ENCODE measurements at regions not wholly inside any gene's neighbourhood (a gene's known extent, or its start where the extent isn't known, plus 50 kb on each side); places are given as distances from the start of the nearest gene placed in this dataset.
A peak's percentile ranks its signal among the peaks of the same experiment; 100 is the strongest.

GRCh38 chr4:15340902-15341732 lies 86.7 kb upstream of the C1QTNF7 start:
- no peak for DNase-seq

DNA sequence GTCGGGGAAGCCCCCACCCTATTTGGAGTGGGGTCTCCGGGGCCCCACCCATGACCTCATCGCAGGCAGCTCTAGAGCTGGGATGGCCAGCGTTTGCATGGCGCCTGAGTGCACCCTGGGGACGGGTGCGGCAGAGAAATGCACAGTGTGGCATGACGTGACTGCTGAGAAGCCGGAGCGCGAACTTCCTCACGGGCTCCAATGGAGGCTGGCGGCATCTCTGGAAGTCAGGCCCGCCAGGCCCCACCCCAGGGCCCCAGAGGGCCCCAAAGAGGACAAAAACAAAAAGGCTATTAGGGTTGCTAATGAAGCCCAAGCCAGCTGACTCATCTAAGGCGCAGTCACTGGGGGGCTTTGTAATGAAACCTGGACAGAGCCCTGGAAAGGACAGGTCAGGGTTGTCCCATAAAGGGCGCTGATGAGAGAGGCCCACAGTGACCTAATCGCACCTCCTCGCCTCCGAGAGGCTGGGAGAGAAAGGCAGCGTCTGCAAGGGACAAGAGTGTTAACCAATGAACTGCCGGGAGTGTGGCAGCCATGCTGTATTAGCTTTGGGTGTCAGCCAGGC lies 86.0 kb upstream of the C1QTNF7 start:
- DNase-seq: no peak

- DNase-seq: no peak
Observed at GRCh38 chr4:15343000-15343399, 84.8 kb upstream of the C1QTNF7 start.

DNA sequence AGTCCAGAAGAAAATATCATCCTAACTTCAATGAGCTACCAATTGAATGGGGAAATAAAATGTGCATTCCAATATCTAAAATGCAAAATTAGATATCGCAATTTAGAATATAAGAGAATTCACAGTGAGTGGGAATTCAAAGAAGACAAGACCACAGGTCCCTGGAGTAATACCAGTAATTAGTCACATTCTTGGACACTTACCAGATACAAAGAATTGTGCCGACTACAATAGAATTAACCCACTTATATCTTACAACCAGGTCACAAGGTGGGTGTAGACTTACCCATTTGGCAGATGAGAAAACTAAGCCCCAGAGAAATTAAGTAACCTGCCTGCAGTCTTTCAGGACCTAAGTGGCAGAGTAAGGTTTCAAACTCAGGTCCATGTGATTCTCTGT lies 84.3 kb upstream of the C1QTNF7 start:
- no peak for DNase-seq

DNA sequence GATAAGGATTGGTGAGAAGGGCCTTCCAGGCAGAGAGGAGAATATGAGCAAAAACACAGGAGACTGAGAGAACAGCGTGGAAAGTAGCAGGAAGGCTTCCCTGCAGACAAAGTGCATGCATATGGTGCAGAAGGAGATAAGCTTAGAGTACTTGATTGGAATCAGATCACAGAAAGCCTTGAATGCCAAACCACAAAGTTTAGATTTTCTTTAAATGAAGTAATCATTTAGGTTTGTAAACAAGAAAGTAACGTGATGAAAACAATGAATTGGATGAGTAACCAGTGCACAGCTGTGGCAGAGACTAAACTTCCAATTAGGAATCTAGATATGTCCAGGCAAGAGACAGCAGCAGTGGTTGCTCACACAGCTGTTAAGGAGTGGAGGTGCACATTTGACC lies 83.8 kb upstream of the C1QTNF7 start:
- no peak for DNase-seq

DNA sequence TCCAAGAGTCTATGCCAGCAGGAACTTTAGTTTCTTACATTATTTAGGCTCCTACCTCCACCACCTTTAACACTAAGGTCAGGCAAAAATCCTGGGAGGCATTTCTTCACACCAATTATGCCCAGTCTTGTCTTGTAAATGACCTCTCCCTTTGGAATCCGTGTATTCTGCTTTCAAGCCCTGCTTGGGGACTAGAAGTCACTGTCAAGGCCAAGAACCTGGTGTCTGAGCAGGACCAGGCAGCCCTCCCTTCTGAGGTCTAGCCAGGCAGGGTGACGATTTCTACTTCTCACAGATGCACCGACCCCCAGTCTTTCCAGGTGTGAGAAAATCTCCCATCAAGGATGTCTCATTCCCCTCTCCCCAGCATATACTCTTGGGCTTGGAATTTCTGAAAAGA lies 82.7 kb upstream of the C1QTNF7 start:
- no peak for DNase-seq

DNA sequence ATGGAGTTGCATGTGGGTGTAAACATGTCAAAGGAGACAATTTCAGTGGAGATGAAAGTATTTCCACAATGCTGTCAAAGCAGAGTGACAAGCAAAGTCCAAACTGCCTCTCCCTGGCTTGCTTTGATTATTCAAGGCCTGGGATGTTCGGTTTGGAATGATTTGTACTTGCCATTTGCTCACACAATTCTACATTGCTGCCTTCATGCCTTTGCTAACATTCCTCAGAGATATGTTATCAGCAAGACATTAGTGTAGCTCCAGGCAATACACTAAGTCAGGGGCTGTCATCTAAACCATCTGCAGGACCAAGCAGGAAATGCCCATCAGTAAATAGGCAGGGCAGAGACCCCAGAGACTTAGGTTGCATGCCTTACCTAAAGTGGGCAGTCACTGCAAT lies 79.6 kb upstream of the C1QTNF7 start:
- no peak for DNase-seq

DNA sequence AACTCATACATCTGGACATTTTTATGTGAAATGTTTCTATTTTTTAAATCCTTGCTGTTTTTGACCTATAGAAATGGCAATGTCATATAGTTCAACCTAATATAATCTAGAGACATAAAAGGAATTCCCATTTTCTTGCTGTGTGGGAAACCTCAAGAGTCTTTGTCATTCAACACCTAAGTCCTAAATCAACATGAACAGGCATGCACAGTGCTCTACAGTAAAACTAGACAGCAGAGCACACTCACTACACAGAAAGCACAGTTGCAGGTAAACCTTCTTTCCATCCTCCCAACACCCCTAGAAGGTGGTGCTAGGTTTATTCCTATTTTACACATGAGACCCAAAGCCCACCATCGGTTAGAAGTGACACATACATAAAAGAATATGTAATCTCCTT lies 79.1 kb upstream of the C1QTNF7 start:
- no peak for DNase-seq

- DNase-seq: no peak
Observed at GRCh38 chr4:15349531-15349935, 78.3 kb upstream of the C1QTNF7 start.

DNA sequence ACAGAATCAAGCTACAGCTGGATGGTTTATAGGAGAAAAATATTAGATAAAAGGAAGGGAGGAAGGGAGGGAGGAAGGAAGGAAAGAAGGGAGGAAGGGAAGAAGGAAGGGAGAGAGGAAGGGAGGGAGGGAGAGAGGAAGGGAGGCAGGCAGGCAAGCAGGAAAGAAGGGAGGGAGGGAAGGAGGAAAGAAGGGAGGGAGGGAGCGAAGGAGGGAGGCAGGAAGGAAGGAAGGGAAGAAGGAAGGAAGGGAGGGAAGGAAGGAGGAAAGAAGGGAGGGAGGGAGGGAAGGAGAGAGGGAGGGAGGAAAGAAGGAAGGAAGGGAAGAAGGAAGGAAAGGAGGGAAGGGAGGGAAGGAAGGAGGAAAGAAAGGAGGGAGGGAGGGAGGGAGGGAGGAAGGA lies 77.9 kb upstream of the C1QTNF7 start:
- DNase-seq: no peak

DNA sequence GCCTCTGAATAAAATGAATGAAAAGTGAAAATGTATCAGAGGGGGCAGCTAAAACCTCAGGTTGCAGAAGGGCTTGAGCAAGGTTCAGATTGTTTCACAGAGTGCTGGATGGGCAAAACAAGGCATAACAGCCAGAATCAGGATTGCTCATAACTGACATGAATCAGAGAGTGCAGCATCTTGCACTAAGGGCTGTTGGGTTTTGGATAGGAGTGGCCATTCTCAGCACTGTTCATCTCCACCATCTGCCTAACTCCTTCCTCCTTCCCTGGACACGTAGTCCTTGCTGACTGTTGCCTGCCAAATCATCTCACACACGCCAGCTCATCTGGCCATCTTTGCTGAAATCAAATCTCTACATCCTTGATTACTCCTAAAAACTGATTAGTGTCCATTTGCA lies 75.3 kb upstream of the C1QTNF7 start:
- no peak for DNase-seq

- no peak for DNase-seq
Observed at GRCh38 chr4:15353207-15353606, 74.6 kb upstream of the C1QTNF7 start.

DNA sequence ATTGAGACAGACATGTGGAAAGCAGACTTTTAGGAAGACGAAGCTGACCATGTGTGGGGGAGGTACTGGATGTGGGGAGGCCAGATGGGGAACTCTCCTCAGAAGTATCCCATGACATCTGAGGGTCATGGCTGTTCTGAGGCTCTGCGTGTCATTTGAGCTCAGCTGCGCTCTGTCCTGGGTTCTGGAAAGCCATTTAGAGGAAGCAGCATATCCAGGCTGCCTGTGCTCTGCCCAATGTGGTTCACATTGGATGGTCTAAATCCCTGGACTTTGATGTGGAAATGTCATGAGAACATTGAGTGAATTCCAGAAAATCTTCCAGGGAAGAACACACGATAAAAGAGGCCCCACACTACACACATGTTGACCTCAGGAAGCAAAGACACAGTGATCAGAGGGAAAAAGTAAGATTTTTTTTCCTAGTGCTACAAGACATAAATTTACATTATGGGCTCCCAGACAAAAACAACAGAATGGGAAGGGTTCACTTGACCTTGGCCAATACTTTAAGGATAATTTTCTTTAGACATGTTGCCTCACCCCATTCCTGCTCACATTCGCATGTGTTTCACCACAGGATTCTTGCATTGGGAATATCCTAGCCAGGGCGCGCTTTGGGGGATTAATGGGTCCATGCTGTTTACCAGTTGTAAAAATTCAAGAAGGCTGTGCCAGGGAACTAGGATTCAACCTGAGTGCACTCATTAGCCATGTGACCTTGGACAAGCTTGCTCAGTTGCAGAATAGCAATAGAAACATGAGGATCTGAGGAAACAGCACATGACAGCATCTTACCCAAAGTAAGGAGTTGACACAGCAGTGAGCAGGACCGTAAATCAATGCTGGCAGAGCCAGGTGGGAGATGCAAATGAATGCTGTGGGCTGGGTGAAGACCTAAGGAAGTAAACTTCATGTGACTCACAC lies 73.2 kb upstream of the C1QTNF7 start:
- no peak for DNase-seq

DNA sequence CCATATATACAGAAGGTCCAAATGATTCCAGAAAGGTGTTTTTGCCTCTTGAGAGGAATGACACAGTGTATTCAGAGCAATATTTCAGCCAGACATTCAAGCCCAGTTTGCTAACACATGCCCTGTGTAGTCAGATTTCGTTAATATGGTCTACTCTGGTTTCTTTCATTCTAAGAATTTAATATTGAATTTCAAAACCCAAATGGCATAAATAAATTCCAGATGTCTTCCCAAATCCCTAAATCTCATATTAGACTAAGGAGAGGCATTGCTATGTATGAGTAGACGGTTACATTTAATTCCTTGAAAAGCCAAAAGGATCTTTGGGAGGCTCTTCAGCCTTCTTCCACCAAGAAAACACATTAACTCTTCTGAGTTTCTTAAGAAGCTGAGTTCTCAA lies 66.3 kb upstream of the C1QTNF7 start:
- no peak for DNase-seq

DNA sequence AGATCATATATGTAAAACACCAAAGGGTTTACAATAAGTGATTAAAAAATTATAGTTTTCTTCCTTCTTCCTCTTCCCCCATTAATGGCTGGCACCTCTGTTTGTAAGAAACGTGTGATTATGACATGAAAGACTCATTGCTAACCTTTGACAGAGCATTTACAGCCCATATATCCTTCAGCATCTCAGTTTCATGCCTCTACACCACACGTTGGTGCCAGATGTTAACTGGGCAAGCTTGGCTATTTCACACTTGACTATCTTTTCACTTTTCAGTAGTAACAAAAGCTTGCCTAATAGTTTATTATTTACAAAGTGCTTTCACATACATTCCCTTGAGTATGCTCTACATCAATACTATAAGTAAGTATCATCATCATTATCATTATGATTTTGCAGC lies 65.3 kb upstream of the C1QTNF7 start:
- DNase-seq: no peak

GRCh38 chr4:15364183-15364582 lies 63.6 kb upstream of the C1QTNF7 start:
- no peak for DNase-seq

GRCh38 chr4:15365641-15366040 lies 62.2 kb upstream of the C1QTNF7 start:
- DNase-seq: no peak

- DNase-seq: no peak
Observed at GRCh38 chr4:15366721-15367120, 61.1 kb upstream of the C1QTNF7 start.

DNA sequence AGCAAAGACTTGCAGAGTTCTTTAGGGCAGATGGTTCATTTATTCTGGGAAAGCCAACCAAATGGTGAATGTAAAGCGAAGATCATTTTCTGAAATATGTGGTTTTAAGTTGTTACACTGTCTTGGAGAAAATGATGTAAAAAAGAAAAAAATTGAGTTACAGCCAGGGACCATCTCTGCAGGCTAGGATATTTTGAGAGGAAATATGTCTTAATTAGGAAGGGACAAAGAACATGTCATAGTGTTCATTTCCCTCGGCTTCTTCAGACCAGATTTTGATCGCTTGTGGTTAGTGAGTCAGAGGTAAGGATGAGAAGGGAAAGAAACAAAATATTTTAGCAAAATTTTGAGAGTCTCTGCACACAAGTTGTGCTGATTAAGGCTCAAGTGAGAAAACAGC lies 59.0 kb upstream of the C1QTNF7 start:
- DNase-seq: no peak

GRCh38 chr4:15370296-15370695 lies 57.5 kb upstream of the C1QTNF7 start:
- DNase-seq: no peak

DNA sequence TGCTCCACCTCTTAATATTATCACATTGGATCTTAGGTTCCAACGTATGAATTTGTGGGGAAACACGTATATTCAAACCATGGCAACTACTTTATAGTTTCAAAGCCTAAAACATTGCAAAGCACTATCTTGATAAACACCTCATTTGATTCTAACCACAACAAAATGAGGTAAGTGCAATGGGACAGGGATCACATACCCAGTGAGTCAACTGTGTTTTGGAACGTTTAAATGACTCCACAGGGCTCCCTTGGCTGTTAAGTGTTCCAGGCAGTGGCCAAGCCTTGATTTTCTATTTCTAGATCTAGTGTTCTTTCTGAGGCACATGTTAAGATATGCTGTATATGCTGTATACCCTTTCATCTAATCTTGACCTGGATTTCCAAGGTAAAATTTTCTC lies 54.5 kb upstream of the C1QTNF7 start:
- DNase-seq: no peak

DNA sequence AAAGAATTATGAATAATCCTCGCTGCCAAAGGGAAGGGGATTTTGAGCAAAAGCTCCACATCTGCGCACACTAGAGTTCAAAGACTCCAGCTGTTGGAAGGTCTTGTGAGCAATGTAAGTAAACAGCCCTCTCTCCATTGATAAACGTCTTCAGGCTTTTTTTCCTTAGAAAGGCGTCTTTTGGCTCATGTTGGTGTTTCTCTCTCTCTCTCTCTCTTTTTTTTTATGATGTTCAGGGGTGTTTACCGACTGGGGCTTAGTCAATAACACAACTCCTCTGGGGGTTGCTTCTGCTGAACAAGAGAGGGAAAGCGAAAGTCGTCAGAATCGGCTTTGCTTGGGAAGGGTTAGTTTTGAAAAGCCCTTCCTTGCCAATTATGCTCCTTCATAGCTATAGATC lies 53.2 kb upstream of the C1QTNF7 start:
- DNase-seq: no peak

DNA sequence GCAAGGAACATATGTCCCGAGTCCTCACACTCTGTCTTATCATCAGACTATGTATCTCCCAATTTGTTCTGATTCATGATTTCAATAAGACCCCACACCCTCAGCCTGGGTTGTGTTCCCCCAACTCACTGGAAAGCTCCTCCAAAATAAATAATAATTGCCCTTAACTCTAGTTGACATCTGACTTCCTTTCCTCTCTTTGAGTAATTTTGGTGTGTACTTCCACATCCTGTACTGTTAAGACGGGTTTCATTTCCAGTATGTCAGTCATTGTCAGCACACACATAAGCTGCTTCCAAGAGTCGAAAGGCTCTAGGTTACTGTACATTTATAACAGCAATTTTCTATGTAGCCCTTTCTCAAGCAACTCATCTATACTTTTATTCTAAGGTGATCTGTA lies 52.2 kb upstream of the C1QTNF7 start:
- DNase-seq: peak; percentile 3

DNA sequence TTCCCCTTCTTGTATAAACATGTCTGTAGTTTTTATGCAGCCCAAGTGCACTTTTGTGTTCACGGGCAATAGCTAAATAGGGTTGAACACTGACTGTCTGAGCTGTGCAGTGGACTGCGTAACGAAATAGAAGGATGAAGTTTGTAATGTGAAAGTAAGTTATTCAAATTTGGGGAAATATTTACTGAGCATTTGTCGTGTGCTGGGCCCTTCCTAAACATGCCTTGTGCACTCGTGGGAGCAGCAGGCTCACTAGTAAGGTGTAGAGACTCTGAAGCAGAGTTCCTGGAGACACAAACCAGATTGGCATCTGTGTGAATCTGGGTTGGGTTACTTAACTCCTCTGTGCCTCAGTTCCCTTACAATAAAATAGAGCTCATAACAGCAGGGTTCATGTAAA lies 51.7 kb upstream of the C1QTNF7 start:
- DNase-seq: no peak

Data from CD4-positive, alpha-beta T cell treated with Interleukin-17A for 1 hour (primary cell).